ENCODE measurements at regions not wholly inside any gene's neighbourhood (a gene's known extent, or its start where the extent isn't known, plus 50 kb on each side); places are given as distances from the start of the nearest gene placed in this dataset.

GRCh38 chr16:51470492-51470891 is 319.4 kb upstream of the SALL1 start:
- Histone ChIP-seq H3K4me1 (ENCODE audit: control insufficient read depth, insufficient read depth, low read length) (no peaks in the 10 kb centered on the region), H4K20me1 (ENCODE audit: insufficient read depth, low read length) (no peaks in the 10 kb centered on the region), H2AK9ac (replicated peaks; ENCODE audit: low read depth, low read length, poor library complexity) (no peak overlapping the region), H3K79me1 (ENCODE audit: low read depth in 1 of 2, low read length in 2 of 2) (no peaks in the 10 kb centered on the region), H3K4me2 (ENCODE audit: low read depth, low read length) (no peak overlapping the region), H4K8ac (ENCODE audit: low read depth in 2 of 2, low read length in 2 of 2) (no peak overlapping the region), H3K56ac (ENCODE audit: extremely low read depth, insufficient read depth, low read length) (no peak overlapping the region), H3K14ac (replicated peaks; ENCODE audit: low read depth, low read length) (no peak overlapping the region), H2BK5ac (ENCODE audit: low read depth, low read length, poor library complexity, severe bottlenecking) (no peak overlapping the region), H3K36me3 (ENCODE audit: control insufficient read depth, insufficient read depth, low read length) (no peaks in the 10 kb centered on the region), H4K5ac (ENCODE audit: low read depth, low read length) (no peak overlapping the region), H3K9ac (ENCODE audit: low read depth, low read length) (no peak overlapping the region), H3K18ac (ENCODE audit: low read depth, low read length) (no peak overlapping the region), H3K4ac (ENCODE audit: low read depth, low read length) (no peak overlapping the region), H2BK120ac (ENCODE audit: low read depth, low read length) (no peak overlapping the region), H2BK20ac (ENCODE audit: low read depth, low read length) (no peak overlapping the region), H3K27me3 (ENCODE audit: control insufficient read depth, insufficient read depth, low read length) (no peaks in the 10 kb centered on the region), H3K27ac (ENCODE audit: insufficient read depth, low read length) (no peak overlapping the region), H2AK5ac (ENCODE audit: low read depth, low read length) (no peak overlapping the region), H3K9me3 (ENCODE audit: control insufficient read depth, insufficient read depth, low read length) (no peaks in the 10 kb centered on the region), H4K91ac (ENCODE audit: insufficient read depth, low read depth, low read length) (no peak overlapping the region), H3K23ac (ENCODE audit: low read depth, low read length) (no peak overlapping the region), H3K9me1 (ENCODE audit: insufficient read depth, low read length) (no peaks in the 10 kb centered on the region), H2AFZ (replicated peaks; ENCODE audit: low read length, poor library complexity) (no peak overlapping the region), H2BK15ac (ENCODE audit: low read depth, low read length) (no peak overlapping the region), H3K4me3 (ENCODE audit: insufficient read depth, low read depth, low read length) (no peak overlapping the region)
- BruUV-seq (replicated peaks), result no TSS peak
- intact Hi-C loops (cut with micrococcal nuclease) (no loop called here), in situ Hi-C loops (cut with MboI; ENCODE audit: low sequenced_read_pairs) (no loop called here), dilution Hi-C loops (cut with HindIII; ENCODE audit: low sequenced_read_pairs, unreplicated experiment) (no loop called here)
- TF ChIP-seq RCOR1 (IDR thresholded peaks at IDR 0.05; ENCODE audit: insufficient replicate concordance, low read length) (no peak), CHD1 (IDR thresholded peaks at IDR 0.05; ENCODE audit: low read depth, low read length) (no peak), ELK1 (IDR thresholded peaks at IDR 0.05; ENCODE audit: borderline replicate concordance, low read depth, low read length) (no peak), FOS (IDR thresholded peaks at IDR 0.05; ENCODE audit: low read depth, low read length) (no peak), BHLHE40 (IDR thresholded peaks at IDR 0.05; ENCODE audit: low read depth, low read length) (no peak)
- ChIA-PET CTCF (no interaction called here), POLR2A (ENCODE audit: unreplicated experiment) (no interaction called here)
- no peak for DNase-seq
- WGBS, 2 experiments (ENCODE audit: extremely low coverage in 2 of 2, insufficient read length in 1 of 2), result no CpG with 5 or more reads among the region's 4 CpGs
- ATAC-seq (ENCODE audit: low read depth), result no peak

Data from IMR-90 (cell line).